ENCODE measurements at regions not wholly inside any gene's neighbourhood (a gene's known extent, or its start where the extent isn't known, plus 50 kb on each side); places are given as distances from the start of the nearest gene placed in this dataset.

GRCh38 chr6:19632786-19633185 is 204.4 kb upstream of the ID4 start:
- no peak for TF ChIP-seq GATA1 (IDR thresholded peaks at IDR 0.05; ENCODE audit: low read depth, low read length)
- TF ChIP-seq POLR2A (IDR thresholded peaks at IDR 0.05; ENCODE audit: low read length): no peak
- no peak for DNase-seq

- no peak for DNase-seq
- TF ChIP-seq POLR2A (IDR thresholded peaks at IDR 0.05; ENCODE audit: low read length): no peak
These were observed 201.4 kb upstream of the ID4 start for GRCh38 chr6:19635728-19636127.

- TF ChIP-seq POLR2A (IDR thresholded peaks at IDR 0.05; ENCODE audit: low read length): no peak
- TF ChIP-seq GATA1 (IDR thresholded peaks at IDR 0.05; ENCODE audit: low read depth, low read length): no peak
- no peak for DNase-seq
These were observed 200.2 kb upstream of the ID4 start for GRCh38 chr6:19637010-19637409.

GRCh38 chr6:19638931-19639330 is 198.2 kb upstream of the ID4 start:
- no peak for DNase-seq
- TF ChIP-seq POLR2A (IDR thresholded peaks at IDR 0.05; ENCODE audit: low read length): no peak
- no peak for TF ChIP-seq GATA1 (IDR thresholded peaks at IDR 0.05; ENCODE audit: low read depth, low read length)

GRCh38 chr6:19643287-19643686 is 193.9 kb upstream of the ID4 start:
- TF ChIP-seq GATA1 (IDR thresholded peaks at IDR 0.05; ENCODE audit: low read depth, low read length) (no peak), POLR2A (IDR thresholded peaks at IDR 0.05; ENCODE audit: low read length) (no peak)
- DNase-seq: no peak

GRCh38 chr6:19643713-19644112 is 193.5 kb upstream of the ID4 start:
- no peak for DNase-seq
- TF ChIP-seq GATA1 (IDR thresholded peaks at IDR 0.05; ENCODE audit: low read depth, low read length) (no peak), POLR2A (IDR thresholded peaks at IDR 0.05; ENCODE audit: low read length) (no peak)

GRCh38 chr6:19655744-19656143 is 181.4 kb upstream of the ID4 start:
- DNase-seq: no peak
- no peak for TF ChIP-seq GATA1 (IDR thresholded peaks at IDR 0.05; ENCODE audit: low read depth, low read length)
- TF ChIP-seq POLR2A (IDR thresholded peaks at IDR 0.05; ENCODE audit: low read length): no peak

- DNase-seq: no peak
- no peak for TF ChIP-seq GATA1 (IDR thresholded peaks at IDR 0.05; ENCODE audit: low read depth, low read length)
These were observed 176.9 kb upstream of the ID4 start for GRCh38 chr6:19660123-19660910.

GRCh38 chr6:19662911-19663310 is 174.3 kb upstream of the ID4 start:
- DNase-seq: no peak

GRCh38 chr6:19663479-19663878 is 173.7 kb upstream of the ID4 start:
- no peak for DNase-seq
- TF ChIP-seq POLR2A (IDR thresholded peaks at IDR 0.05; ENCODE audit: low read length): no peak
- TF ChIP-seq GATA1 (IDR thresholded peaks at IDR 0.05; ENCODE audit: low read depth, low read length): no peak

More at GRCh38 chr6:19662911-19663310, 174.3 kb upstream of the ID4 start:
- no peak for TF ChIP-seq GATA1 (IDR thresholded peaks at IDR 0.05; ENCODE audit: low read depth, low read length)
- TF ChIP-seq POLR2A (IDR thresholded peaks at IDR 0.05; ENCODE audit: low read length): no peak

GRCh38 chr6:19664050-19664449 is 173.1 kb upstream of the ID4 start:
- TF ChIP-seq POLR2A (IDR thresholded peaks at IDR 0.05; ENCODE audit: low read length) (no peak), GATA1 (IDR thresholded peaks at IDR 0.05; ENCODE audit: low read depth, low read length) (no peak)
- DNase-seq: no peak

- no peak for TF ChIP-seq GATA1 (IDR thresholded peaks at IDR 0.05; ENCODE audit: low read depth, low read length)
- DNase-seq: no peak
These were observed 172.1 kb upstream of the ID4 start for GRCh38 chr6:19664878-19665612.

- DNase-seq: no peak
- TF ChIP-seq POLR2A (IDR thresholded peaks at IDR 0.05; ENCODE audit: low read length) (no peak), GATA1 (IDR thresholded peaks at IDR 0.05; ENCODE audit: low read depth, low read length) (no peak)
These were observed 171.6 kb upstream of the ID4 start for GRCh38 chr6:19665613-19665909.

GRCh38 chr6:19668710-19669109 is 168.5 kb upstream of the ID4 start:
- TF ChIP-seq POLR2A (IDR thresholded peaks at IDR 0.05; ENCODE audit: low read length) (no peak), GATA1 (IDR thresholded peaks at IDR 0.05; ENCODE audit: low read depth, low read length) (no peak)
- no peak for DNase-seq

- no peak for DNase-seq
These were observed 168.0 kb upstream of the ID4 start for GRCh38 chr6:19669206-19669605.

More at GRCh38 chr6:19669206-19669605, 168.0 kb upstream of the ID4 start:
- TF ChIP-seq GATA1 (IDR thresholded peaks at IDR 0.05; ENCODE audit: low read depth, low read length): no peak
- TF ChIP-seq POLR2A (IDR thresholded peaks at IDR 0.05; ENCODE audit: low read length): no peak
